Kidney glomerular epithelial cell (primary cell): ENCODE measurements at regions not wholly inside any gene's neighbourhood (a gene's known extent, or its start where the extent isn't known, plus 50 kb on each side); places are given as distances from the start of the nearest gene placed in this dataset.

Experiments
- DNase-seq: peaks from one replicate; lab custom pipeline; 2025; lab: John Stamatoyannopoulos, UW

GRCh38 chr17:77364941-77365583 is 224.3 kb downstream of the SEC14L1 start:
- DNase-seq = no peak

- DNase-seq = peak; percentile 75
Observed at GRCh38 chr17:77365584-77366186, 224.9 kb downstream of the SEC14L1 start.

- no peak for DNase-seq
Observed at GRCh38 chr17:77366206-77366557, 225.4 kb downstream of the SEC14L1 start.

GRCh38 chr17:77366558-77367245 is 225.9 kb downstream of the SEC14L1 start:
- DNase-seq = peak; percentile 43

- DNase-seq = no peak
Observed at GRCh38 chr17:77369544-77369971, 228.8 kb downstream of the SEC14L1 start.

- no peak for DNase-seq
Observed at GRCh38 chr17:77370586-77370985, 229.8 kb downstream of the SEC14L1 start.

GRCh38 chr17:77371117-77371887 is 230.5 kb downstream of the SEC14L1 start:
- DNase-seq = no peak

- no peak for DNase-seq
Observed at GRCh38 chr17:77371888-77372443, 231.2 kb downstream of the SEC14L1 start.

GRCh38 chr17:77372444-77373298 is 231.9 kb downstream of the SEC14L1 start:
- DNase-seq = peak; percentile 19

- no peak for DNase-seq
Observed at GRCh38 chr17:77373299-77374169, 232.8 kb downstream of the SEC14L1 start.

GRCh38 chr17:77374170-77374936 is 233.6 kb downstream of the SEC14L1 start:
- DNase-seq = peak; percentile 36

GRCh38 chr17:77375108-77375916 is 234.5 kb downstream of the SEC14L1 start:
- DNase-seq = no peak

GRCh38 chr17:77375917-77376651 is 235.3 kb downstream of the SEC14L1 start:
- DNase-seq = peak; percentile 86

- DNase-seq = no peak
Observed at GRCh38 chr17:77376795-77377709, 236.3 kb downstream of the SEC14L1 start.

- no peak for DNase-seq
Observed at GRCh38 chr17:77377710-77378235, 237.0 kb downstream of the SEC14L1 start.

- DNase-seq = no peak
Observed at GRCh38 chr17:77378318-77379064, 237.7 kb downstream of the SEC14L1 start.
